ENCODE measurements at regions not wholly inside any gene's neighbourhood (a gene's known extent, or its start where the extent isn't known, plus 50 kb on each side); places are given as distances from the start of the nearest gene placed in this dataset.
"Not testable (repeated sequence)": the region's sequence is repeated elsewhere in the genome, so short reads cannot be mapped to it uniquely, and the experiment has no call there.

GRCh38 chr14:106774889-106775480 lies 1248.6 kb downstream of the TMEM121 start:
- WGBS, 2 donors, result 53 to 58% methylated on average over 11 of the region's 11 CpGs
- TF ChIP-seq CTCF (IDR thresholded peaks at IDR 0.05), result peak in 1 of 6 experiments; percentile 26
- H3K4me3 ChIP-seq (replicated peaks in 1 of 3), result not testable (repeated sequence)

GRCh38 chr14:106776395-106776983 lies 1250.1 kb downstream of the TMEM121 start:
- no peak for DNase-seq
- intact Hi-C loops (cut with DNase I), result no loop called here
- Histone ChIP-seq H3K36me3 (no peaks in the 10 kb centered on the region), H3K4me1 (no peaks in the 10 kb centered on the region), H3K4me3 (replicated peaks in 1 of 3) (no peak overlapping the region), H3K27ac (no peak overlapping the region), H3K9me3 (no peaks in the 10 kb centered on the region), H3K27me3 (no peaks in the 10 kb centered on the region)
- TF ChIP-seq POLR2A (IDR thresholded peaks at IDR 0.05), result no peak
- no peak for TF ChIP-seq CTCF (IDR thresholded peaks at IDR 0.05)
- WGBS, 2 donors, result 42 to 68% methylated on average over 4 of the region's 4 CpGs

More at GRCh38 chr14:106774889-106775480, 1248.6 kb downstream of the TMEM121 start:
- peak; percentile 6 to 11 for DNase-seq
- H3K4me1 ChIP-seq; intact Hi-C loops (cut with DNase I); H3K36me3 ChIP-seq; H3K27me3 ChIP-seq; H3K9me3 ChIP-seq; H3K27ac ChIP-seq: not testable (repeated sequence)

- H3K36me3 ChIP-seq, result no peaks in the 10 kb centered on the region
- H3K4me3 ChIP-seq (replicated peaks in 1 of 3), result no peak overlapping the region
- TF ChIP-seq CTCF (IDR thresholded peaks at IDR 0.05) (no peak), POLR2A (IDR thresholded peaks at IDR 0.05) (no peak)
- intact Hi-C loops (cut with DNase I), result no loop called here
- DNase-seq, result no peak
- no peaks in the 10 kb centered on the region for H3K27me3 ChIP-seq
- no peak overlapping the region for H3K27ac ChIP-seq
- no peaks in the 10 kb centered on the region for H3K9me3 ChIP-seq
- H3K4me1 ChIP-seq, result no peaks in the 10 kb centered on the region
Observed at GRCh38 chr14:106778986-106779385, 1252.6 kb downstream of the TMEM121 start.

GRCh38 chr14:106786697-106787096 lies 1260.3 kb downstream of the TMEM121 start:
- Histone ChIP-seq H3K4me1 (no peaks in the 10 kb centered on the region), H3K4me3 (replicated peaks in 1 of 3) (no peak overlapping the region), H3K27ac (no peak overlapping the region), H3K9me3 (no peaks in the 10 kb centered on the region), H3K27me3 (no peaks in the 10 kb centered on the region), H3K36me3 (no peaks in the 10 kb centered on the region)
- 15 to 23% methylated on average over 1 of the region's 1 CpG for WGBS, 2 donors
- no peak for DNase-seq
- intact Hi-C loops (cut with DNase I), result no loop called here
- TF ChIP-seq POLR2A (IDR thresholded peaks at IDR 0.05) (no peak), CTCF (IDR thresholded peaks at IDR 0.05) (no peak)

GRCh38 chr14:106787626-106788025 lies 1261.2 kb downstream of the TMEM121 start:
- H3K4me3 ChIP-seq (replicated peaks in 1 of 3), result no peak overlapping the region
- no peak overlapping the region for H3K27ac ChIP-seq
- intact Hi-C loops (cut with DNase I), result no loop called here
- no peak for TF ChIP-seq CTCF (IDR thresholded peaks at IDR 0.05)
- no peak for TF ChIP-seq POLR2A (IDR thresholded peaks at IDR 0.05)
- no peaks in the 10 kb centered on the region for H3K4me1 ChIP-seq
- H3K27me3 ChIP-seq, result no peaks in the 10 kb centered on the region
- WGBS, 2 donors, result 42 to 50% methylated on average over 2 of the region's 2 CpGs
- no peaks in the 10 kb centered on the region for H3K36me3 ChIP-seq
- no peak for DNase-seq
- H3K9me3 ChIP-seq, result no peaks in the 10 kb centered on the region
